Endodermal cell (in vitro differentiated cells): ENCODE measurements at regions not wholly inside any gene's neighbourhood (a gene's known extent, or its start where the extent isn't known, plus 50 kb on each side); places are given as distances from the start of the nearest gene placed in this dataset.

Experiments
- DNase-seq: peaks from one replicate; pipeline ENCODE4 v3.0.0-alpha.2; 2017
- H3K27ac ChIP-seq: 2 replicates; pipeline ENCODE4 v1.5.1; 2013; ENCODE audit warnings: mild to moderate bottlenecking, low read depth, low read length, moderate library complexity
- H3K27me3 ChIP-seq: 2 replicates; pipeline ENCODE4 v1.6.1; 2013; ENCODE audit warnings: mild to moderate bottlenecking, low read length, moderate library complexity; ENCODE audit not compliant: insufficient read depth, control insufficient read depth, poor library complexity, severe bottlenecking
- H3K36me3 ChIP-seq: 2 replicates; pipeline ENCODE4 v1.7.0; 2013; ENCODE audit warnings: mild to moderate bottlenecking, low read length, moderate library complexity; ENCODE audit not compliant: control insufficient read depth, insufficient read depth
- H3K4me1 ChIP-seq: one replicate; pipeline ENCODE4 v1.7.0; 2013; ENCODE audit warnings: low read length; ENCODE audit not compliant: control insufficient read depth, insufficient read depth
- H3K4me3 ChIP-seq: 2 replicates; pipeline ENCODE4 v1.5.1; 2013; ENCODE audit warnings: mild to moderate bottlenecking, low read length, moderate library complexity
- H3K9ac ChIP-seq: 2 replicates; pipeline ENCODE4 v1.6.1; 2013; ENCODE audit warnings: mild to moderate bottlenecking, low read length, moderate library complexity; ENCODE audit not compliant: poor library complexity, severe bottlenecking; ENCODE audit errors: extremely low read depth
- H3K9me3 ChIP-seq: 2 replicates; pipeline ENCODE4 v1.6.1; 2013; ENCODE audit warnings: mild to moderate bottlenecking, low read length, moderate library complexity; ENCODE audit not compliant: control insufficient read depth
- H3K27ac Mint-ChIP-seq: 2 replicates; pipeline ENCODE4 v1.8.0; 2020; ENCODE audit warnings: mixed read lengths
- H3K27me3 Mint-ChIP-seq: 2 replicates; pipeline ENCODE4 v1.8.0; 2021; ENCODE audit warnings: mild to moderate bottlenecking, mixed read lengths; ENCODE audit not compliant: insufficient read depth
- H3K36me3 Mint-ChIP-seq: 2 replicates; pipeline ENCODE4 v1.8.0; 2020; ENCODE audit warnings: low read depth, mixed read lengths
- H3K4me1 Mint-ChIP-seq: 2 replicates; pipeline ENCODE4 v1.8.0; 2020; ENCODE audit warnings: mixed read lengths
- H3K4me3 Mint-ChIP-seq: 2 replicates; pipeline ENCODE4 v1.8.0; 2020; ENCODE audit warnings: mild to moderate bottlenecking, moderate library complexity, mixed read lengths
- H3K9me3 Mint-ChIP-seq: 2 replicates; pipeline ENCODE4 v1.8.0; 2020; ENCODE audit warnings: mild to moderate bottlenecking, mixed read lengths
- WGBS, 2 experiments: methylation state at CpG; one replicate each; pipeline versions ENCODE4 v1.1.5 to v1.1.7; 2013; ENCODE audit warnings: missing lambda C conversion rate in 2 of 2, mixed read lengths in 1 of 2; ENCODE audit not compliant: insufficient coverage in 1 of 2, insufficient read length in 1 of 2; 5-methylcytosine and 5-hydroxymethylcytosine counted together
- TF ChIP-seq, protein P1 (sequence below): fragments of 200-600 bp; sonication (generic); conservative IDR thresholded peaks from 2 replicates; pipeline ENCODE4 v1.5.0; 2021; ENCODE audit warnings: antibody characterized with exemption, mild to moderate bottlenecking

GRCh38 chrX:17285983-17286382, 89.0 kb upstream of the NHS start:
- no peaks in the 10 kb centered on the region for H3K36me3 Mint-ChIP-seq

GRCh38 chrX:17291171-17291900, 83.7 kb upstream of the NHS start:
- TF ChIP-seq, protein P1, sequence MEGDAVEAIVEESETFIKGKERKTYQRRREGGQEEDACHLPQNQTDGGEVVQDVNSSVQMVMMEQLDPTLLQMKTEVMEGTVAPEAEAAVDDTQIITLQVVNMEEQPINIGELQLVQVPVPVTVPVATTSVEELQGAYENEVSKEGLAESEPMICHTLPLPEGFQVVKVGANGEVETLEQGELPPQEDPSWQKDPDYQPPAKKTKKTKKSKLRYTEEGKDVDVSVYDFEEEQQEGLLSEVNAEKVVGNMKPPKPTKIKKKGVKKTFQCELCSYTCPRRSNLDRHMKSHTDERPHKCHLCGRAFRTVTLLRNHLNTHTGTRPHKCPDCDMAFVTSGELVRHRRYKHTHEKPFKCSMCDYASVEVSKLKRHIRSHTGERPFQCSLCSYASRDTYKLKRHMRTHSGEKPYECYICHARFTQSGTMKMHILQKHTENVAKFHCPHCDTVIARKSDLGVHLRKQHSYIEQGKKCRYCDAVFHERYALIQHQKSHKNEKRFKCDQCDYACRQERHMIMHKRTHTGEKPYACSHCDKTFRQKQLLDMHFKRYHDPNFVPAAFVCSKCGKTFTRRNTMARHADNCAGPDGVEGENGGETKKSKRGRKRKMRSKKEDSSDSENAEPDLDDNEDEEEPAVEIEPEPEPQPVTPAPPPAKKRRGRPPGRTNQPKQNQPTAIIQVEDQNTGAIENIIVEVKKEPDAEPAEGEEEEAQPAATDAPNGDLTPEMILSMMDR: no peak
- no peaks in the 10 kb centered on the region for H3K27me3 ChIP-seq
- Mint-ChIP-seq H3K36me3 (no peaks in the 10 kb centered on the region), H3K27me3 (no peaks in the 10 kb centered on the region), H3K4me3 (no peak overlapping the region), H3K4me1 (peaks cover 2% of the 10 kb centered on the region), H3K9me3 (no peaks in the 10 kb centered on the region), H3K27ac (no peak overlapping the region)
- H3K4me1 ChIP-seq: no peaks in the 10 kb centered on the region
- H3K9me3 ChIP-seq: no peaks in the 10 kb centered on the region
- H3K27ac ChIP-seq: no peak overlapping the region
- no peak overlapping the region for H3K4me3 ChIP-seq
- 88 to 89% methylated on average over 1 to 2 of the region's 2 CpGs for WGBS, 2 experiments
- DNase-seq: no peak
- H3K36me3 ChIP-seq: no peaks in the 10 kb centered on the region
- no peak overlapping the region for H3K9ac ChIP-seq

More at GRCh38 chrX:17285983-17286382, 89.0 kb upstream of the NHS start:
- Mint-ChIP-seq H3K4me3 (no peak overlapping the region), H3K27ac (no peak overlapping the region), H3K27me3 (peaks cover 2% of the 10 kb centered on the region), H3K4me1 (no peaks in the 10 kb centered on the region), H3K9me3 (no peaks in the 10 kb centered on the region)
- 88% methylated on average over 2 of the region's 2 CpGs; no CpG with 5 or more reads in 1 of the 2 experiments for WGBS, 2 experiments
- Histone ChIP-seq H3K27me3 (no peaks in the 10 kb centered on the region), H3K27ac (no peak overlapping the region), H3K4me1 (no peaks in the 10 kb centered on the region), H3K9ac (no peak overlapping the region), H3K36me3 (no peaks in the 10 kb centered on the region), H3K4me3 (no peak overlapping the region), H3K9me3 (no peaks in the 10 kb centered on the region)
- TF ChIP-seq, protein P1: no peak
- DNase-seq: no peak

DNA sequence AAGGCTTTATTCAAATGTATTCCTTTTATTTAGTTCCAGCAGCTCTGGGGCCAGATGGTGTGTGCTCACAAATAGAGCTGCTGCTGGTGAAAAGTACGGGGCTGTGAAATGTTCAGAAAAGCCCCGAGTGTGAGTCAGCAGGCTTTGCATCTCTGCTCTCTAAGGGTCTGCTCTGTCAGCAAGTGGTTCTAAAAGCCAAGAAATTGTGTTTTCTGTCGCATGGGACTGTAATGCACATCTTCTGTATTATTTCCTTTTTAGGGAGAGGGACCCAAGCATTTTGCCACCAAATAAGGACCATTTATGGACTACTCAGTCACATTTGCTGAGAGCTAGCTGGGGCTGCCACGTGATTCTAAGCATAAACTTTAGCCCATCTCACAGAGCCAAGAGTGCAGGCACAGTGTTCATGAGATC, 82.9 kb upstream of the NHS start:
- H3K27ac Mint-ChIP-seq: no peak overlapping the region
- no peaks in the 10 kb centered on the region for H3K36me3 ChIP-seq
- H3K9me3 Mint-ChIP-seq: no peaks in the 10 kb centered on the region
- no peak overlapping the region for H3K4me3 Mint-ChIP-seq
- WGBS, 2 experiments: 30 to 52% methylated on average over 2 to 4 of the region's 4 CpGs
- TF ChIP-seq, protein P1: no peak
- no peak for DNase-seq
- no peak overlapping the region for H3K4me3 ChIP-seq
- no peaks in the 10 kb centered on the region for H3K36me3 Mint-ChIP-seq
- H3K27me3 Mint-ChIP-seq: no peaks in the 10 kb centered on the region
- no peaks in the 10 kb centered on the region for H3K4me1 ChIP-seq
- no peaks in the 10 kb centered on the region for H3K9me3 ChIP-seq
- H3K27me3 ChIP-seq: no peaks in the 10 kb centered on the region
- no peak overlapping the region for H3K27ac ChIP-seq
- no peak overlapping the region for H3K9ac ChIP-seq
- H3K4me1 Mint-ChIP-seq: peaks cover 2% of the 10 kb centered on the region
